Neural progenitor cell (in vitro differentiated cells): ENCODE measurements at regions not wholly inside any gene's neighbourhood (a gene's known extent, or its start where the extent isn't known, plus 50 kb on each side); places are given as distances from the start of the nearest gene placed in this dataset.

Experiments
- EZH2 ChIP-seq: fragments of 200-600 bp; sonication (generic); IDR thresholded peaks from 2 replicates; pipeline ENCODE4 v1.6.1; 2017; ENCODE audit warnings: antibody characterized with exemption, mild to moderate bottlenecking, moderate library complexity
- EZH2phosphoT487 ChIP-seq: fragments of 200-600 bp; sonication (generic); IDR thresholded peaks from 2 replicates; pipeline ENCODE4 v1.6.1; 2017; ENCODE audit warnings: antibody characterized with exemption
- TF ChIP-seq, protein P1 (sequence below): fragments of 200-600 bp; sonication (generic); IDR thresholded peaks from 2 replicates; pipeline ENCODE4 v1.5.1; 2017; ENCODE audit warnings: antibody characterized with exemption, mild to moderate bottlenecking

DNA sequence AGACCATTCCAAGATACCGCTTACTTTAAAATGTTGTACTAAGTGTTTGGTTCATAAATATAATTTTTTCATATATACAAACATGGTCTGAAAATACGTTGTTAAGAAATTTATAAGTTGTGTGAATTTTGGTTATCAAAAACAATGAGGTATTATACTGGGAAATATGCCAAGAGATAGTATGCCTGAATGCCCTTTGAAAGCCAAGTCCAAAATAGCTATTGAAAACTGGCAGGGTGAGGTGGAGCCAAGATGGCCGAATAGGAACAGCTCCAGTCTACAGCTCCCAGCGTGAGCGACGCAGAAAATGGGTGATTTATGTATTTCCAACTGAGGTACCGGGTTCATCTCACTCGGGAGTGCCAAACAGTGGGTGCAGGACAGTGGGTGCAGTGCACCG lies 533.5 kb downstream of the ZNF608 start:
- TF ChIP-seq, protein P1, sequence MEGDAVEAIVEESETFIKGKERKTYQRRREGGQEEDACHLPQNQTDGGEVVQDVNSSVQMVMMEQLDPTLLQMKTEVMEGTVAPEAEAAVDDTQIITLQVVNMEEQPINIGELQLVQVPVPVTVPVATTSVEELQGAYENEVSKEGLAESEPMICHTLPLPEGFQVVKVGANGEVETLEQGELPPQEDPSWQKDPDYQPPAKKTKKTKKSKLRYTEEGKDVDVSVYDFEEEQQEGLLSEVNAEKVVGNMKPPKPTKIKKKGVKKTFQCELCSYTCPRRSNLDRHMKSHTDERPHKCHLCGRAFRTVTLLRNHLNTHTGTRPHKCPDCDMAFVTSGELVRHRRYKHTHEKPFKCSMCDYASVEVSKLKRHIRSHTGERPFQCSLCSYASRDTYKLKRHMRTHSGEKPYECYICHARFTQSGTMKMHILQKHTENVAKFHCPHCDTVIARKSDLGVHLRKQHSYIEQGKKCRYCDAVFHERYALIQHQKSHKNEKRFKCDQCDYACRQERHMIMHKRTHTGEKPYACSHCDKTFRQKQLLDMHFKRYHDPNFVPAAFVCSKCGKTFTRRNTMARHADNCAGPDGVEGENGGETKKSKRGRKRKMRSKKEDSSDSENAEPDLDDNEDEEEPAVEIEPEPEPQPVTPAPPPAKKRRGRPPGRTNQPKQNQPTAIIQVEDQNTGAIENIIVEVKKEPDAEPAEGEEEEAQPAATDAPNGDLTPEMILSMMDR, result no peak
- TF ChIP-seq EZH2 (no peak), EZH2phosphoT487 (no peak)
